Tibial artery (tissue), 4 donors: ENCODE measurements at regions not wholly inside any gene's neighbourhood (a gene's known extent, or its start where the extent isn't known, plus 50 kb on each side); places are given as distances from the start of the nearest gene placed in this dataset.

ENCODE experiments used
- DNase-seq, 2 donors: peaks; one replicate each; pipeline ENCODE4 v3.0.0-alpha.2; 2019
- H3K27ac ChIP-seq, 2 donors: fragments of 200-600 bp; sonication (generic) in 1 of 2; 1 replicate in 1 of 2; 2 replicates in 1 of 2; pipeline ENCODE4 v1.5.1; 2018 to 2019; ENCODE audit warnings: mild to moderate bottlenecking in 1 of 2
- H3K27me3 ChIP-seq, 2 donors: fragments of 200-600 bp; sonication (generic) in 1 of 2; one replicate each; pipeline versions ENCODE4 v1.5.1 to v1.6.0; 2016 to 2019
- H3K36me3 ChIP-seq, 3 donors: fragments of 200-600 bp; sonication (generic) in 2 of 3; one replicate each; pipeline ENCODE4 v1.5.1; 2016 to 2019; ENCODE audit warnings: mild to moderate bottlenecking in 2 of 3
- H3K4me1 ChIP-seq, 4 donors: fragments of 200-600 bp; sonication (generic) in 2 of 4; 1 replicate in 3 of 4; 2 replicates in 1 of 4; pipeline ENCODE4 v1.5.1; 2016 to 2019
- H3K4me3 ChIP-seq, 2 donors: fragments of 200-600 bp; sonication (generic) in 1 of 2; 1 replicate in 1 of 2; 2 replicates in 1 of 2; pipeline ENCODE4 v1.5.1; 2018 to 2019; ENCODE audit warnings: mild to moderate bottlenecking in 2 of 2
- H3K9me3 ChIP-seq, 3 donors: fragments of 200-600 bp; sonication (generic) in 1 of 3; one replicate each; pipeline ENCODE4 v1.5.1; 2016 to 2019
- intact Hi-C: fragments of 100-400 bp; cut with DNase I; formaldehyde crosslinking; loops from one replicate; pipeline ENCODE4 v1.15.0; 2023; ENCODE audit warnings: low total_unique reads
- TF ChIP-seq, protein P1 (sequence below), 2 experiments: fragments of 200-600 bp in 1 of 2; fragments of 450-650 bp in 1 of 2; IDR thresholded peaks; one replicate each; pipeline ENCODE4 v1.5.1; 2017 to 2019; ENCODE audit warnings: antibody characterized with exemption in 2 of 2, mild to moderate bottlenecking in 1 of 2, moderate library complexity in 1 of 2

DNA sequence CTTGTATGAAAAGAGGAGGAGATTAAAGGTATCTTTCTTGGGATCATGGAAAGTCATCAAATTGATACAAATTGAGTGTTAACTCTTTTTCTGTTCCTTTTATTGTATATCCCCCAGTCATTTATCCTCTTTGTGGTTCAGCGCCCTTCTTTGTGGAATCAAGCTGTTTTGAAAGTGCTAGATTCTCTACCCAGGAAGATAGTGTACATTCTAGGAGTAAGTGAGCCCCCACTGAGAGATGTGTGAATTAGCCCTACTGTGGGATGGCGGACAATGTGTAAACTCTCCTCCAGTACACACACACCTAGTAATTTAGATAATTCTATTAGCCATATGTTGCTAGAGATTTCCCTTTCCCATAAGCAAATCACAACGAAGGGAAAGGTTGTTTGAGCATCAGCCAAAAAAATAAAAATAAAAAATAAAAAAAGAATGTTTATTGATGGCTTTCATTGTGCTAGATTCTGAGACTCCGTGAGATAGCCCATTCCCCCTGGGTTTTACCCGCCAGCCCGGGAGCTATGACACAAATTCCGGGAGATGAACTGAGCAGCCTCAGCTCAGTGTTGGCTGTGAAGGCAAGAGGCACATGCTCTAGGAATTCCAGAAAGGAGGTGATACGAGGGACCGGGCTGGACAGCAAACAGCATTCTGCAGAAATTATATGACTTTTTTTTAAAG is 378.4 kb upstream of the RUNX1 start:
- no peak overlapping the region for H3K27ac ChIP-seq
- peak; percentile 62 to 67 for DNase-seq
- intact Hi-C loops: no loop called here

DNA sequence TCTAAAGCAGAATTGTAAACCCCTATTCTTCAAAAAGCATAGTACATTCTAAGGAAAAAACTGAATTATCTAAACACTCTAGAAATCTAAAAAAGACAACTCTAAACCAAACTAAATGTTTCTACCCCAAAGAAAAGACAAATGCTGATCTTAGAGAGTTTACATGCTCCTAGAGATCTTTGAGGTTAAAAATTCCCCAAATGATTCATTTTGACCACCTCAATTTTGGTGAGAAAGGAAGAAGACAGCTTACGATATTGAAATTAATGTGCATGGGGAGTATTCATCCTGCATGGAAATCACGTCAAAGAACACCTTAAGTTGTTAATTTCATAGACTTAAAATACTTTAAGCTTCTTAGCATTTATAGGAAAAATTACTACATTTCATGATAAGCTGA is 377.8 kb upstream of the RUNX1 start:
- Histone ChIP-seq H3K9me3 (peaks cover under 1 to 3% (median 1%) of the 10 kb centered on the region in 3 donors), H3K4me1 (peaks cover 0 to 11% (median 5%) of the 10 kb centered on the region in 4 donors), H3K27me3 (no peaks in the 10 kb centered on the region), H3K36me3 (no peaks in the 10 kb centered on the region), H3K4me3 (no peak overlapping the region), H3K27ac (no peak overlapping the region)
- intact Hi-C loops: no loop called here
- TF ChIP-seq, protein P1, sequence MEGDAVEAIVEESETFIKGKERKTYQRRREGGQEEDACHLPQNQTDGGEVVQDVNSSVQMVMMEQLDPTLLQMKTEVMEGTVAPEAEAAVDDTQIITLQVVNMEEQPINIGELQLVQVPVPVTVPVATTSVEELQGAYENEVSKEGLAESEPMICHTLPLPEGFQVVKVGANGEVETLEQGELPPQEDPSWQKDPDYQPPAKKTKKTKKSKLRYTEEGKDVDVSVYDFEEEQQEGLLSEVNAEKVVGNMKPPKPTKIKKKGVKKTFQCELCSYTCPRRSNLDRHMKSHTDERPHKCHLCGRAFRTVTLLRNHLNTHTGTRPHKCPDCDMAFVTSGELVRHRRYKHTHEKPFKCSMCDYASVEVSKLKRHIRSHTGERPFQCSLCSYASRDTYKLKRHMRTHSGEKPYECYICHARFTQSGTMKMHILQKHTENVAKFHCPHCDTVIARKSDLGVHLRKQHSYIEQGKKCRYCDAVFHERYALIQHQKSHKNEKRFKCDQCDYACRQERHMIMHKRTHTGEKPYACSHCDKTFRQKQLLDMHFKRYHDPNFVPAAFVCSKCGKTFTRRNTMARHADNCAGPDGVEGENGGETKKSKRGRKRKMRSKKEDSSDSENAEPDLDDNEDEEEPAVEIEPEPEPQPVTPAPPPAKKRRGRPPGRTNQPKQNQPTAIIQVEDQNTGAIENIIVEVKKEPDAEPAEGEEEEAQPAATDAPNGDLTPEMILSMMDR (IDR thresholded peaks at IDR 0.05): no peak
- DNase-seq: no peak

More for the DNA sequence above, 378.4 kb upstream of the RUNX1 start:
- Histone ChIP-seq H3K9me3 (peaks cover 0 to 6% (median 4%) of the 10 kb centered on the region in 3 donors), H3K4me1 (peaks cover 0 to 11% (median 5%) of the 10 kb centered on the region in 4 donors), H3K36me3 (no peaks in the 10 kb centered on the region), H3K4me3 (no peak overlapping the region), H3K27me3 (no peaks in the 10 kb centered on the region)
- TF ChIP-seq, protein P1 (IDR thresholded peaks at IDR 0.05): no peak

DNA sequence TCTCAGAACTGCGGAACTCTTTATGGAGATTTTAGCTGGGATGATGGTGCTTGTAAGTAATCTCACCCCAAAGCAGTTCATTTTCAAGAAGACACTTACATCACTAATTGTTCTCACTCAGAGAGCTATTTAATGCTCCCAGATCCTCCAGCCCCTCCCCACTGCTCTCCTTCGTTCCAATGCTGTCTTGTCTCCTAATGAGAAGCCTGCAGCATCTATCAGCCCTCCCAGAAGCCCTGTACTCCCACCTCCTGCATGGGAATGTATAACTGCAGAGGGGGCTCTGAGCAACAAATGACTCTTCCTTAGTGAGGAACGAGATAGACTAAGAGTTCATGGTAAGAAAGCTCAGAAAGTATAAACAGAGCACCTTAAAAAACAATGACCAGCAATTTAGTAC is 377.4 kb upstream of the RUNX1 start:
- TF ChIP-seq, protein P1 (IDR thresholded peaks at IDR 0.05): no peak
- intact Hi-C loops: no loop called here
- H3K27me3 ChIP-seq: no peaks in the 10 kb centered on the region
- no peak overlapping the region for H3K4me3 ChIP-seq
- no peak overlapping the region for H3K27ac ChIP-seq
- no peak for DNase-seq
- H3K4me1 ChIP-seq: peaks cover 0 to 11% (median 5%) of the 10 kb centered on the region in 4 donors
- H3K36me3 ChIP-seq: no peaks in the 10 kb centered on the region
- peaks cover 0 to 5% (median 3%) of the 10 kb centered on the region in 3 donors for H3K9me3 ChIP-seq

DNA sequence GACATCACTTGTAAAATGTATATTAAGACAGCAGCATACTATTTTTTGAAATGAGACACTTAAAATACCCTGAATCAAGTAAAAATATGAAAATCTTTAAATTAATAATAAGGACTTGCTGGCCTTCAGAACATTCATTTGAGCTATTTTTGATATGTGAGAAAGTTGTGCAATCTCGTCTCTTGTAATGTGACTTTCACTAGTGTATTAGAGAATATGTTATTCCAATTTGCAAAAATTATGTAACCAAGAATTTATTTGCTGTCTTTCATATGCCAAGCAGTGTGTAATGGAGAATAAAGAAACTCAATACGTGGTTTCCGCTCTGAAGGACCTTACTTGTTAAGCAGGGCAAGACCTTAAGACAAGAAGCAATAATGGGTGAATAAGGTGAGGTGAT is 375.0 kb upstream of the RUNX1 start:
- Histone ChIP-seq H3K4me3 (no peak overlapping the region), H3K27ac (no peak overlapping the region), H3K4me1 (peaks cover 0 to 11% (median 5%) of the 10 kb centered on the region in 4 donors), H3K36me3 (no peaks in the 10 kb centered on the region), H3K9me3 (peaks cover 0 to 5% (median 3%) of the 10 kb centered on the region in 3 donors), H3K27me3 (no peaks in the 10 kb centered on the region)
- intact Hi-C loops: no loop called here
- DNase-seq: no peak
- TF ChIP-seq, protein P1 (IDR thresholded peaks at IDR 0.05): no peak

DNA sequence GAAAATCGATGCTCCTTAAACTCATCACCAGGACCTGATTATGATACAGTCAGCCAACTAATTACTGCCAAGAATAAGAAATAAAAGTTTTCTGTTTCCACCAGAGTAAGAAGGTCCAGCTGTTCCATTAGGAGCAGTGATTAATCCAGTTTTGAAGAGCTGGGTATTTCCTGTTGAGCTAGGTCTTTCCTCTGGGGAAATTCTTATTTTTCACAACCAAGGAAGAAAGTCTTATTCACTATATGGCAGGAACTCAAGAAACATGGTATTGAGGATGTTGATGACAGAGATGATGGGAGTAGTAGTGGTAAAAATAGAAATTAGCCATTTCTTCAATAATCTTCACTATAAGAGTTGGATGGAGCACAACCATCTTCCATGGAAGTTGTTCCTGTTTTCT is 374.6 kb upstream of the RUNX1 start:
- Histone ChIP-seq H3K4me3 (no peak overlapping the region), H3K36me3 (no peaks in the 10 kb centered on the region), H3K9me3 (peaks cover 0 to 5% (median 3%) of the 10 kb centered on the region in 3 donors), H3K4me1 (peaks cover 0 to 11% (median 4%) of the 10 kb centered on the region in 4 donors), H3K27ac (no peak overlapping the region), H3K27me3 (no peaks in the 10 kb centered on the region)
- TF ChIP-seq, protein P1 (IDR thresholded peaks at IDR 0.05): no peak
- DNase-seq: no peak
- intact Hi-C loops: no loop called here
